Suprapubic skin (tissue), 4 donors: ENCODE measurements at regions not wholly inside any gene's neighbourhood (a gene's known extent, or its start where the extent isn't known, plus 50 kb on each side); places are given as distances from the start of the nearest gene placed in this dataset.

ENCODE experiments used
- DNase-seq, 2 donors: peaks; one replicate each; pipeline ENCODE4 v3.0.0-alpha.2; 2019; ENCODE audit warnings: low spot score in 2 of 2
- H3K27ac ChIP-seq: fragments of 200-600 bp; sonication (generic); one replicate; pipeline ENCODE4 v1.5.1; 2019
- H3K27me3 ChIP-seq: fragments of 200-600 bp; sonication (generic); one replicate; pipeline ENCODE4 v1.5.1; 2019
- H3K36me3 ChIP-seq: fragments of 200-600 bp; sonication (generic); one replicate; pipeline ENCODE4 v1.5.1; 2019
- H3K4me1 ChIP-seq: fragments of 200-600 bp; sonication (generic); one replicate; pipeline ENCODE4 v1.5.1; 2019
- H3K4me3 ChIP-seq: fragments of 200-600 bp; sonication (generic); one replicate; pipeline ENCODE4 v1.5.1; 2019; ENCODE audit warnings: mild to moderate bottlenecking
- H3K9me3 ChIP-seq: fragments of 200-600 bp; sonication (generic); one replicate; pipeline ENCODE4 v1.5.1; 2019
- CTCF ChIP-seq, 2 donors: fragments of 200-600 bp in 1 of 2; fragments of 450-650 bp in 1 of 2; sonication (generic) in 1 of 2; IDR thresholded peaks; one replicate each; pipeline ENCODE4 v1.5.1; 2016 to 2019; ENCODE audit warnings: antibody characterized with exemption in 2 of 2, mild to moderate bottlenecking in 1 of 2, moderate library complexity in 1 of 2
- EP300 ChIP-seq: sonication (generic); formaldehyde crosslinking; IDR thresholded peaks from one replicate; pipeline ENCODE4 v1.6.1; 2017; ENCODE audit warnings: antibody characterized with exemption
- POLR2A ChIP-seq, 2 donors: fragments of 450-650 bp; IDR thresholded peaks; one replicate each; pipeline ENCODE4 v1.6.1; 2017; ENCODE audit warnings: antibody characterized with exemption in 2 of 2, mild to moderate bottlenecking in 2 of 2, moderate library complexity in 2 of 2
- POLR2AphosphoS5 ChIP-seq, 3 donors: sonication (generic); formaldehyde crosslinking; IDR thresholded peaks; one replicate each; pipeline ENCODE4 v1.6.1; 2017; ENCODE audit warnings: antibody characterized with exemption in 3 of 3
- WGBS: methylation state at CpG from one replicate; pipeline ENCODE4 v1.1.5; 2018; 5-methylcytosine and 5-hydroxymethylcytosine counted together

- WGBS, result 33% methylated on average over 1 of the region's 1 CpG
- TF ChIP-seq POLR2A (IDR thresholded peaks at IDR 0.05) (no peak), EP300 (no peak), CTCF (IDR thresholded peaks at IDR 0.05) (no peak), POLR2AphosphoS5 (IDR thresholded peaks at IDR 0.05) (no peak)
- H3K27me3 ChIP-seq, result no peaks in the 10 kb centered on the region
- H3K27ac ChIP-seq, result no peak overlapping the region
- H3K9me3 ChIP-seq, result no peaks in the 10 kb centered on the region
- no peaks in the 10 kb centered on the region for H3K4me1 ChIP-seq
- no peaks in the 10 kb centered on the region for H3K36me3 ChIP-seq
- no peak for DNase-seq
- H3K4me3 ChIP-seq, result no peak overlapping the region
Observed at GRCh38 chr6:91672201-91672600, 1085.3 kb upstream of the MAP3K7 start.

- 78% methylated on average over 3 of the region's 3 CpGs for WGBS
- TF ChIP-seq EP300 (no peak), POLR2A (IDR thresholded peaks at IDR 0.05) (no peak), POLR2AphosphoS5 (IDR thresholded peaks at IDR 0.05) (no peak), CTCF (IDR thresholded peaks at IDR 0.05) (no peak)
- DNase-seq, result no peak
- H3K36me3 ChIP-seq, result no peaks in the 10 kb centered on the region
- no peak overlapping the region for H3K27ac ChIP-seq
- H3K4me3 ChIP-seq, result no peak overlapping the region
- H3K4me1 ChIP-seq, result no peaks in the 10 kb centered on the region
- H3K27me3 ChIP-seq, result no peaks in the 10 kb centered on the region
- no peaks in the 10 kb centered on the region for H3K9me3 ChIP-seq
Observed at GRCh38 chr6:91669871-91670268, 1083.0 kb upstream of the MAP3K7 start.

GRCh38 chr6:91669154-91669870, 1082.4 kb upstream of the MAP3K7 start:
- WGBS, result 74% methylated on average over 9 of the region's 9 CpGs

GRCh38 chr6:91667596-91667995, 1080.7 kb upstream of the MAP3K7 start:
- no peak for DNase-seq
- Histone ChIP-seq H3K4me3 (no peak overlapping the region), H3K4me1 (no peaks in the 10 kb centered on the region), H3K9me3 (peaks cover 3% of the 10 kb centered on the region), H3K36me3 (no peaks in the 10 kb centered on the region), H3K27ac (no peak overlapping the region), H3K27me3 (no peaks in the 10 kb centered on the region)
- TF ChIP-seq EP300 (no peak), POLR2A (IDR thresholded peaks at IDR 0.05) (no peak), POLR2AphosphoS5 (IDR thresholded peaks at IDR 0.05) (no peak), CTCF (IDR thresholded peaks at IDR 0.05) (no peak)
- 87% methylated on average over 4 of the region's 4 CpGs for WGBS

More at GRCh38 chr6:91669154-91669870, 1082.4 kb upstream of the MAP3K7 start:
- TF ChIP-seq POLR2A (IDR thresholded peaks at IDR 0.05) (no peak), CTCF (IDR thresholded peaks at IDR 0.05) (no peak), EP300 (no peak), POLR2AphosphoS5 (IDR thresholded peaks at IDR 0.05) (no peak)
- Histone ChIP-seq H3K4me3 (no peak overlapping the region), H3K36me3 (no peaks in the 10 kb centered on the region), H3K4me1 (no peaks in the 10 kb centered on the region), H3K27me3 (no peaks in the 10 kb centered on the region), H3K9me3 (no peaks in the 10 kb centered on the region), H3K27ac (no peak overlapping the region)
- DNase-seq, result no peak

GRCh38 chr6:91664327-91664959, 1077.6 kb upstream of the MAP3K7 start:
- Histone ChIP-seq H3K4me3 (no peak overlapping the region), H3K4me1 (no peaks in the 10 kb centered on the region), H3K9me3 (peaks cover 3% of the 10 kb centered on the region), H3K36me3 (no peaks in the 10 kb centered on the region), H3K27ac (no peak overlapping the region), H3K27me3 (no peaks in the 10 kb centered on the region)
- 85% methylated on average over 2 of the region's 2 CpGs for WGBS
- DNase-seq, result no peak
- TF ChIP-seq POLR2A (IDR thresholded peaks at IDR 0.05), result no peak
- TF ChIP-seq CTCF (IDR thresholded peaks at IDR 0.05), result no peak
- no peak for TF ChIP-seq EP300
- TF ChIP-seq POLR2AphosphoS5 (IDR thresholded peaks at IDR 0.05), result no peak
